Stimulated activated CD4-positive, alpha-beta T cell treated with anti-CD3 and anti-CD28 coated beads, Interleukin-4, amount 100 ng/mL, for 1 hour (primary cell): ENCODE measurements at regions not wholly inside any gene's neighbourhood (a gene's known extent, or its start where the extent isn't known, plus 50 kb on each side); places are given as distances from the start of the nearest gene placed in this dataset.

Source experiments
- DNase-seq: peaks from one replicate; pipeline ENCODE4 v3.0.0-alpha.2; 2020

GRCh38 chr4:130210864-130211263 lies 1114.9 kb downstream of the C4orf33 start:
- no peak for DNase-seq

- no peak for DNase-seq
Measured at GRCh38 chr4:130214268-130214667, 1118.3 kb downstream of the C4orf33 start.

- DNase-seq, result no peak
Measured at GRCh38 chr4:130233377-130234047, 1137.6 kb downstream of the C4orf33 start.

DNA sequence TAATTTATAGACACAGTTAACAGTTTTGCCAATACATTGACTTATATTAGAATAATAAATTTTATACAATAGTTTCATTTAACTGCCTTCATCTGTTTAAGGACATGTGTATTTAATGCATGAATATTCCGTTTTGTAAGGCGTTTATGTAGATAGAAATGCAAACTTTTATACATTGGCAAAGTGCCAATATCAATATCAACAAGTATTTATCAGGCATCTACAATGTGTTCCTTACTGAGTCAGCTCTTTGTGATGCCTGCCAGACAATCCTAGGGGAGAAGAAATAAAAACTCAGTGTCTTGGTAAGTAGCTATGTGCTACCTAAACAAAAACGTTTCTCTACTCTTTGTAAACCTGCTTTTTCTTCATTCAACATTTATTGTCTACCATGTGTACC lies 1142.2 kb downstream of the C4orf33 start:
- DNase-seq, result no peak

DNA sequence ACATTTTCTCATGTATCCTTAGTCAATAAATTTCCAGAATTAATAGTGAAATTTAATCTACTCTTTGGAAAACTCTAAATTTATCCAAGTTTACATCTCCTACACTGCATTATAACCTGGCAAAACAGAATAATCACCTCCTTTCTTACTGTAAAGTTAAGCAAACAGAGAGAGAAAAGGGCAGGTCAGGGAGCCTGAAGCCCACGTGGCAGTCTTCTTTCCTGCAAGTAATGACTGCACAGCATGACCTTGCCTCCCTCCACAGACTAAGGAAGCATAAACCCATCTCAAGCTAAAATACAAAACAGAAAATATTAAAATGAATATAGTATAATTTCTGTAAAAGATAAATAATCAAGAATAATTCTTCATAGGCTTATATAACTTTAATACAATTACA lies 1153.0 kb downstream of the C4orf33 start:
- DNase-seq, result no peak

DNA sequence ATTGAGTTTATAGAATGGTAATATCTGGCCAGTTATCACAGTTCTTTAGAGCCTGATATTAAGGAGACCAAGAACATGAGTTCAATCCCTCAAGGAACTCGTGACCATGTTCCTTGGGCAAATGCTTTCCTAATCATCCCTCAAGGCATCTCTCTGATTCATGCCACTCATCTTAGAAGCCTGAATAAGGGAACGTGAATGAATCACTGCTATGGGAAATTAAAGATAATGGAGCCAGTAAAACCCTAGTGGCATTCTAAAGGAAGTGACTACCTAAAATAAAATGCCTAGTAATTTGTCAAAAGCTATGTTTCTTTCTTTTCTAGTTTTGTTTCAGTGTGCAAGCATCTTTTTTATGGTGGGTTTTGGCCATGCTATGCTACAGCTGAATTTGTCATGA lies 1161.3 kb downstream of the C4orf33 start:
- DNase-seq, result no peak

GRCh38 chr4:130266814-130267213 lies 1170.9 kb downstream of the C4orf33 start:
- no peak for DNase-seq

GRCh38 chr4:130288576-130288975 lies 1192.6 kb downstream of the C4orf33 start:
- no peak for DNase-seq

- DNase-seq, result no peak
Measured at GRCh38 chr4:130293692-130294091, 1197.7 kb downstream of the C4orf33 start.

DNA sequence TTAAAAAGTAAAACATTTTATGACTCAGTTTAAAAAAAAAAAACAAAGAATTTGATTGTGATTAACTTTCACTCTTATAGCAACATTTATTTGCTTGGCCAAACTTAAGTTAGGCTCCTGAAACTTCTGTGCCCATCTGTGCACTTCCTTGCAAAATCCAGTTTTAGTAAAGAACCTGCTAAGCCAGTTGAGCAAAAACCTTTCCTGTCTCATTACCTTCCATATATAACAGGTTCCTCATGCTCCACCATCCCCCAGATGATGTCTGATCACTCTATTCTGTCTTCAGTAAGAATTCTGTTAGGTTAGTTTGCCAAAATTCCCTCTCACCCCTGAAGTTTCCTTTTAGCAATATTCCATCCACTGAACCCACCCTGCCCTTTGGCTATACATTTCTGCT lies 1200.5 kb downstream of the C4orf33 start:
- DNase-seq, result no peak

GRCh38 chr4:130306566-130306965 lies 1210.6 kb downstream of the C4orf33 start:
- DNase-seq, result no peak

- DNase-seq, result no peak
Measured at GRCh38 chr4:130309221-130309620, 1213.3 kb downstream of the C4orf33 start.

GRCh38 chr4:130322439-130322838 lies 1226.5 kb downstream of the C4orf33 start:
- DNase-seq, result no peak

GRCh38 chr4:130329036-130329435 lies 1233.1 kb downstream of the C4orf33 start:
- no peak for DNase-seq

GRCh38 chr4:130333241-130333759 lies 1237.3 kb downstream of the C4orf33 start:
- no peak for DNase-seq

GRCh38 chr4:130335417-130336194 lies 1239.7 kb downstream of the C4orf33 start:
- DNase-seq, result no peak

- DNase-seq, result no peak
Measured at GRCh38 chr4:130336585-130337217, 1240.7 kb downstream of the C4orf33 start.

DNA sequence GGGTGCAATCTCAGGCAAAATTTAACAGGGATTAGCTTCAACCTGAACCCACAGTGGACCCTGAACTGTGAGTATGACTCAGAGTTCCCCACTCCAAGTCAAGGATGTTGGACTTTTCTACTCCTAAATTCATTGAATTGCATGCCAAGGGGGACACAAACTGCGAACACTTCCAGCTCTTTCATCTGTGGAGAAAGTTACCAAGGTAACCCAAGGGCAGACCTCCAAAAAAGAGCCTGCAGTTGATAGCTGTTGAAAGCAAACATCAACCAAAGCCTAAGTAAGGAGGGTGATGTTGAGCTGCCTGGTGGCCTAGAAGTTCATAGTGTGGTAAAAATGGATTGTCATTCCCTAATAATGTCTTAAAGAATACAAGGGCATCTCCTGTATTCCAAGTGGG lies 1242.9 kb downstream of the C4orf33 start:
- no peak for DNase-seq

DNA sequence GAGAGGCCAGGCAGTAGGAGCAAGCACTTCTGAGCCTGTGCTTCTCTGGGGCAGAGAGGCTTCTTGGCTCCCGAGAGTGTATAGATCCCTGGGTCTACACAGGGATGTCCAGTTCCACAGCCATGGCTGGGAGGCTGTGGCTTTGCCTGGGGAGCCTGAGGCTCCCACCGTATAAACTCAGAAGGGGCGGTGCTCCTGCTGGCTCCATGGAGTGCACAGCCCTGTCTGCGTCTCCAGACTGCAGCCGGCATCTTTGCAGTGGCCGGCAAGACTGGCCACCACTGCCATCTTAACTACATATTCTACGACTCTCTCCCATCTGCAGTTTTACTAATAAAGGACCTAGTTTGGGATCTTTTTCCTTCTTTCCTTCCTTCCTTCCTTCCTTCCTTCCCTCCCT lies 1253.8 kb downstream of the C4orf33 start:
- no peak for DNase-seq

GRCh38 chr4:130356873-130357272 lies 1260.9 kb downstream of the C4orf33 start:
- DNase-seq, result no peak

DNA sequence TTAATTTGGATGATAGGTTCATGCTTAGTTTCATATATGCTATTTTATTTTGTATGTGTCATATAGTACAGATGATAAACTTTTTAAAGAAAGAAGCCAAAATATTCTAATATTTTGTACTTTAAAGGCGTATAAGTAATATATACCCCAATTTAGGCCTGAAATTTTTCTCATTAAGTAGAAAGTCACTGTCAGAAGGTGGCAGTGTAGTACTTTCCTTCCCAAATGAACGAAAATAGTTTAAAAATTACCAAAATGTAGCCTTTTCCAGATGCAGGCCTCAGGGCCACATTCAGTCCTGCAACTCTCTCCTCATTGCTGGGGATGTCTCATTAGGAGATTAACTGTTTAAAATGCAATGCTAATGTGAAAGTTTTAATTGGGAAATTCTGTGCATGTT lies 1263.6 kb downstream of the C4orf33 start:
- no peak for DNase-seq

DNA sequence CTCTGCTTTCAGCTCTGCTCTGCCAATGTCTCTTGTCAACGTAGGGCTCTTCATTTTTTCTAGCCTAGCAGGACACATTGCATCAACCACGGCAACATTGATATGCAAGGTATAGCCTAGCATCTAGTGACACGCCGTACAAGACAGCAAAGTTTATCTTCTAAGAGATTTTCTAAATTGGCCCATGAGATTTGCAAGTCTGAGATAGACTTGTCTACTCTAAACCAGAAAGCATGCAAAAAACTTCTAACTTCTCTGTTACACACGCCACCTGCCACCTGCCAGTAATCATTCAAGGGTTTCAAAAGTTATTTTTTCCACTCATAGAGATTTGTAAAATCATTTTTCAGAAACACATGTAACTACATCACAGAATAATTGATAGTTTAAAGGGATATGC lies 1265.7 kb downstream of the C4orf33 start:
- DNase-seq, result no peak

DNA sequence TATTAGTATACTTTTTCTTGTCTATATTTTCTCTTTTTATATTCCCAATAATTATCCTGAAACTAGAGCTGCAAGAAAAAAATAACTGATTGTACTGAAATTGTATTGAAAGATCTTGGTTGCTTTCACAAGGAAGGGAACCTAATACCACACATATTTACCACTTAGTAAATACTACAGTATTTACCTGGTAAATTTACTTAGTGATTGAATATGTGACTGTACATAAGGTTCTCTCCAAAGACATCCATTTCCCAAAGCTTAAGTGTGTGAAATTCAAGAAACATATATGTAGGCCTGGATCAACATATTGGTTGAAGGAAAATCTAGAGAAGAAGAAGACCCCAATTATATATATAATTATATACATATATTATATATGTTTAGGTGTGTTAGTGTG lies 1272.7 kb downstream of the C4orf33 start:
- no peak for DNase-seq

DNA sequence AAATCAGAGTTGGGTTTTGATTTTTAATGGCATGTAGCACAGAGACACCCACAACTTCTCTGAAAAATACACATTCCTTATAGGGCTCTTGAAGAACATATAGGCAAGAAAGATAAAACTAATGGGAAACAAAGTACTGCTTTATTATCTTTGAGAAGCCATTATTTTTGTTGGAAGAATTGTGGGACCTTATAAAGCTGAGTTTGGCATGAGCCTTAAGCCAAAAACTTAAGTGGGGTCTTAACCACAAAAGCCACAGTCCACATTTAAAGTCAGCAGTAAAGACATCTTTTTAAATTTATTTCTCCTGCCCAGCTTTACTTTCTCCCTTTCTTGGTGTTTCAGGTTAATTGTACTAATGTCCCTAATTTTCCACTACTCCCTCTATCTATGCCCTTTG lies 1297.3 kb downstream of the C4orf33 start:
- no peak for DNase-seq
